ENCODE measurements at regions not wholly inside any gene's neighbourhood (a gene's known extent, or its start where the extent isn't known, plus 50 kb on each side); places are given as distances from the start of the nearest gene placed in this dataset.
"Not testable (repeated sequence)": the region's sequence is repeated elsewhere in the genome, so short reads cannot be mapped to it uniquely, and the experiment has no call there.

GRCh38 chr11:69205743-69206612 lies 50.2 kb downstream of the SMIM38 start:
- DNase-seq (ENCODE audit: low spot score) = no peak

DNA sequence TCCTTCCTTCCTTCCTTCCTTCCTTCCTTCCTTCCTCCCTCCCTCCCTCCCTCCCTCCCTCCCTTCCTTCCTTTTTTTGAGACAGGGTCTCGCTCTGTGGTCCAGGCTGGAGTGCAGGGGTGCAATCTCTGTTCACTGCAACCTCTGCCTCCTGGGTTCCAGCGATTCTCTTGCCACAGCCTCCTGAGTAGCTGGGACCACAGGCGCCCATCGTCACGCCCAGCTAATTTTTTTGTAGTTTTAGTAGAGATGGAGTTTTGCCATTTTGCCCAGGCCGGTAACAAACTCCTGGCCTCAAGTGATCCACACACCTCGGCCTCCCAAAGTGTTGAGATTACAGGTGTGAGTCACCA lies 50.9 kb downstream of the SMIM38 start:
- DNase-seq (ENCODE audit: low spot score) = not testable (repeated sequence)

- no peak for DNase-seq (ENCODE audit: low spot score)
These were observed 51.6 kb downstream of the SMIM38 start for GRCh38 chr11:69207165-69207889.

GRCh38 chr11:69208190-69209037 lies 52.7 kb downstream of the SMIM38 start:
- no peak for DNase-seq (ENCODE audit: low spot score)

- no peak for DNase-seq (ENCODE audit: low spot score)
These were observed 53.3 kb downstream of the SMIM38 start for GRCh38 chr11:69209038-69209350.

GRCh38 chr11:69209421-69210309 lies 53.9 kb downstream of the SMIM38 start:
- DNase-seq (ENCODE audit: low spot score) = no peak

GRCh38 chr11:69210310-69211035 lies 54.7 kb downstream of the SMIM38 start:
- DNase-seq (ENCODE audit: low spot score) = no peak

DNA sequence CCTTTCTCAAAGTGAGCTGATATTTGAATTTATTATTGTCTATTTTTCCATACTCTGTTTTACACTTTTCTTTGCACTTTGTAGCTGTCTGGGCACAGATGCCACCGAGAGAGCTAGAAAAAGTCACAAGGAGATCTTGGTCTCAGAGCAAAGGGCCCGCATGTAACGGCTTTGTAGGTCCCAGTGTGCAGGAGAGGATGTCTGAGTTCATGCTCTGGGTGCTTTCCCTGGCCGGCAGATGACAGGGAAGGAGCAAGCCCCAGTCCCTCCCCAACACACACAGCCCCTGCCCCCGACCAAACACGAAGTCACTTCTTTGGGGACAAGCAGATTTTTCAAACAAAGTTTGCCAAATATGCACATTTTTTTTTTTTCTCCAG lies 55.8 kb downstream of the SMIM38 start:
- DNase-seq (ENCODE audit: low spot score) = no peak

GRCh38 chr11:69211920-69212797 lies 56.4 kb downstream of the SMIM38 start:
- peak; percentile 48 for DNase-seq (ENCODE audit: low spot score)

DNA sequence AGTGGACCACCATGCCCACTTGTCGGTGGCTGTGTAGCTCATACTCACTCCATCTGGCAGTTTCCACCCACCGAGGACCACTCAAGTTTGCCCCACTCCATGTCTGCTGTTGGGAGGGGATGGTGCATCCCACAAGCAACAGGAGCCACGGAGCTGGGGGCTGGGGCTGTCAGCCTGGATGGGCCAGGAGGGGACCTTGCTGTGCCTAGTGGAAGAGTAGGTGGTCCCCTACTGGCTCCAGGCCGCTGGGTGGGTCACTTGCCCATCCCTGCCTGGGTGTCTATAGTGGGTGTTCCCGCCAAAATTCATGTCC lies 57.0 kb downstream of the SMIM38 start:
- DNase-seq (ENCODE audit: low spot score) = peak; percentile 29

- peak; percentile 25 for DNase-seq (ENCODE audit: low spot score)
These were observed 57.6 kb downstream of the SMIM38 start for GRCh38 chr11:69213316-69213715.

- peak; percentile 16 for DNase-seq (ENCODE audit: low spot score)
These were observed 58.2 kb downstream of the SMIM38 start for GRCh38 chr11:69213964-69214363.

GRCh38 chr11:69215216-69215615 lies 59.5 kb downstream of the SMIM38 start:
- DNase-seq (ENCODE audit: low spot score) = peak; percentile 13

GRCh38 chr11:69215784-69216415 lies 60.2 kb downstream of the SMIM38 start:
- peak; percentile 21 for DNase-seq (ENCODE audit: low spot score)

- peak; percentile 29 for DNase-seq (ENCODE audit: low spot score)
These were observed 60.9 kb downstream of the SMIM38 start for GRCh38 chr11:69216647-69217051.

- peak; percentile 28 for DNase-seq (ENCODE audit: low spot score)
These were observed 61.8 kb downstream of the SMIM38 start for GRCh38 chr11:69217276-69218105.

DNA sequence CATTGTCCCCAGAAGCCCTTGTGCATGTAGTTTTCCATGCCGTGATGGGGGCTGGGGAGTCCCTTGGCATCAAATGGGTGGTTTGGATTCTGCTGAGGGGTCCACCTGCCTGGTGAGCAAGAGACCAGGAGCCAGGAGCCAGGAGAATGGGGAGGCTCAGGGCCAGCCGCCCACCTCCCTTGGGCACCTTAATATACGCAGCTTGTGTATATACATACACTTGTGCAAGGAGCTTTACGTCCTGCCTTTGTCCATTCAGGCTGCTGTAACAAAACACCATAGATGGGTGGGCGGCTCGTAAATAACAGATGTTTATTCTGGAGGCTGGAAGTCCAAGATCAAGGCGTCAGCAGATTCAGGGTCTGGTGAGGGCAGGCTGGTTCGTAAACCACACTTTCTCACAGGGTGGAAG lies 62.5 kb downstream of the SMIM38 start:
- peak; percentile 40 for DNase-seq (ENCODE audit: low spot score)

DNA sequence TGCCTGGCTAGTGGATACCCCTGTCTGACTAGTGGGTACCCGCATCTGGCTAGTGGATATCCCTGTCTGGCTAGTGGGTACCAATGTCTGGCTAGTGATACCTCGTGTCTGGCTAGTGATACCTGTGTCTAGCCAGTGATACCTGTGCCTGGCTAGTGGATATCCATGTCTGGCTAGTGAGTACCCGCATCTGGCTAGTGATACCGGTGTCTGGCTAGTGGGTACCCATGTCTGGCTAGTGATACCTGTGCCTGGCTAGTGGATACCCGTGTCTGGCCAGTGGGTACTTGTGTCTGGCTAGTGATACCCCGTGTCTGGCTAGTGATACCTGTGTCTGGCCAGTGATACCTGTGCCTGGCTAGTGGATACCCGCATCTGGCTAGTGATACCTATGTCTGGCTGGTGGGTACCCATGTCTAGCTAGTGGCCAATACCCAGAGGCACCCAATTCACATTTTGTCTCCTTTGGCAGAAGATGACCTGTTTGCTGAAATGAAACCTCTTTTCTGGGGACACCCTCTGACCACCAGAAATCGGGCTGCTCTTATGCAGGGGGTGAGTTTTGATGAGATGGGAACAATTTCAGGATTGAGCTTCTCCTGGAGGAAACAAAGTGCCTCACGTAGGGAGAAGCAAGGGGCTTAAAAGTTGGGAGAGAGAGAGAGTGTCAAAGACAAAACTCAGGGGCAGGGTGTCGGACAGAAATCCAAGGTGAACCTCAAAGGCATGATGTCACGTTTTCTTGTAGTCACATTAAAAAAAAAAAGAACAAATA lies 63.4 kb downstream of the SMIM38 start:
- peak; percentile 29 for DNase-seq (ENCODE audit: low spot score)
